Neural cell (in vitro differentiated cells): ENCODE measurements at regions not wholly inside any gene's neighbourhood (a gene's known extent, or its start where the extent isn't known, plus 50 kb on each side); places are given as distances from the start of the nearest gene placed in this dataset.

Source experiments
- H2AFZ ChIP-seq: fragments of 200-600, 300-800 bp; sonication (generic), shearing (Covaris generic); 2 replicates; pipeline ENCODE4 v1.6.0; 2014; ENCODE audit warnings: low read depth, mild to moderate bottlenecking, antibody characterized with exemption, low read length, moderate library complexity
- H3F3A ChIP-seq: fragments of 200-600 bp; shearing (Covaris generic); 2 replicates; pipeline ENCODE4 v1.6.1; 2016; ENCODE audit warnings: mild to moderate bottlenecking, moderate library complexity, mixed read lengths, antibody characterized with exemption, low read length; ENCODE audit not compliant: insufficient read depth, poor library complexity, severe bottlenecking
- H3K27ac ChIP-seq: fragments of 200-600, 300-800 bp; sonication (generic), shearing (Covaris generic); 2 replicates; pipeline ENCODE4 v1.5.1; 2014; ENCODE audit warnings: mild to moderate bottlenecking, low read length, moderate library complexity
- H3K27me3 ChIP-seq: fragments of 300-800, 200-600 bp; sonication (generic), shearing (Covaris generic); 2 replicates; pipeline ENCODE4 v1.6.0; 2014; ENCODE audit warnings: mild to moderate bottlenecking, low read depth, low read length, moderate library complexity; ENCODE audit not compliant: insufficient read depth
- H3K36me3 ChIP-seq: fragments of 300-800, 200-600 bp; sonication (generic), shearing (Covaris generic); 2 replicates; pipeline ENCODE4 v1.5.1; 2014; ENCODE audit warnings: mild to moderate bottlenecking, antibody characterized with exemption, low read length, moderate library complexity; ENCODE audit not compliant: insufficient read depth
- H3K4me2 ChIP-seq: fragments of 300-800, 200-600 bp; sonication (generic), shearing (Covaris generic); 2 replicates; pipeline ENCODE4 v1.6.0; 2014; ENCODE audit warnings: mild to moderate bottlenecking, low read length
- H3K4me3 ChIP-seq: fragments of 300-800, 200-600 bp; sonication (generic), shearing (Covaris generic); 2 replicates; pipeline ENCODE4 v1.5.1; 2014; ENCODE audit warnings: mild to moderate bottlenecking, low read length, moderate library complexity
- H3K79me2 ChIP-seq: fragments of 200-600 bp; shearing (Covaris generic); replicated peaks from 2 replicates; pipeline ENCODE4 v1.6.0; 2014; ENCODE audit warnings: mild to moderate bottlenecking, low read length, moderate library complexity; ENCODE audit not compliant: insufficient read depth
- H3K9ac ChIP-seq: fragments of 300-800, 200-600 bp; sonication (generic), shearing (Covaris generic); 2 replicates; pipeline ENCODE4 v1.6.1; 2016; ENCODE audit warnings: mild to moderate bottlenecking, low read length, mixed read lengths
- H3K9me2 ChIP-seq: fragments of 200-600 bp; shearing (Covaris generic); 2 replicates; pipeline ENCODE4 v1.6.1; 2016; ENCODE audit warnings: mild to moderate bottlenecking, low read length, mixed read lengths; ENCODE audit not compliant: insufficient read depth
- H3K9me3 ChIP-seq: fragments of 200-600, 300-800 bp; sonication (generic), shearing (Covaris generic); 2 replicates; pipeline ENCODE4 v1.6.1; 2016; ENCODE audit warnings: mild to moderate bottlenecking, mixed run types, low read length, moderate library complexity, mixed read lengths
- H4K20me1 ChIP-seq: fragments of 200-600 bp; shearing (Covaris generic); 2 replicates; pipeline ENCODE4 v1.6.1; 2016; ENCODE audit warnings: mild to moderate bottlenecking, mixed run types; ENCODE audit not compliant: insufficient read depth
- CTCF ChIP-seq: fragments of 450-650 bp; IDR thresholded peaks from 2 replicates; pipeline ENCODE4 v1.5.1; 2014; ENCODE audit warnings: antibody characterized with exemption, mild to moderate bottlenecking, moderate library complexity; ENCODE audit not compliant: poor library complexity, severe bottlenecking
- EP300 ChIP-seq: fragments of 450-650 bp; conservative IDR thresholded peaks from 2 replicates; pipeline ENCODE4 v1.6.1; 2014; ENCODE audit warnings: antibody characterized with exemption, mild to moderate bottlenecking, moderate library complexity; ENCODE audit not compliant: poor library complexity, severe bottlenecking
- EZH2 ChIP-seq: fragments of 200-600, 300-800 bp; shearing (Covaris generic), sonication (generic); IDR thresholded peaks from 2 replicates; pipeline ENCODE4 v1.6.1; 2014; ENCODE audit warnings: antibody characterized with exemption, low read length, borderline replicate concordance, mild to moderate bottlenecking; ENCODE audit not compliant: insufficient read depth, poor library complexity, severe bottlenecking
- MXI1 ChIP-seq: fragments of 450-650 bp; conservative IDR thresholded peaks from 2 replicates; pipeline ENCODE4 v1.6.1; 2014; ENCODE audit warnings: antibody characterized with exemption, mild to moderate bottlenecking; ENCODE audit not compliant: poor library complexity, severe bottlenecking
- POLR2AphosphoS5 ChIP-seq: IDR thresholded peaks from 2 replicates; pipeline ENCODE4 v1.6.1; 2012
- RAD21 ChIP-seq: fragments of 450-650 bp; conservative IDR thresholded peaks from 2 replicates; pipeline ENCODE4 v1.6.1; 2014; ENCODE audit warnings: antibody characterized with exemption, mild to moderate bottlenecking, moderate library complexity
- REST ChIP-seq: IDR thresholded peaks from 2 replicates; pipeline ENCODE4 v1.6.1; 2012; ENCODE audit warnings: borderline replicate concordance
- SMC3 ChIP-seq: fragments of 450-650 bp; conservative IDR thresholded peaks from 2 replicates; pipeline ENCODE4 v1.6.1; 2014; ENCODE audit warnings: antibody characterized with exemption, mild to moderate bottlenecking, moderate library complexity; ENCODE audit not compliant: poor library complexity
- TAF1 ChIP-seq: IDR thresholded peaks from 2 replicates; pipeline ENCODE4 v1.6.1; 2012; ENCODE audit warnings: low read depth

GRCh38 chr5:17042041-17042440 is 106.0 kb upstream of the MYO10 start:
- H3K4me3 ChIP-seq = no peak overlapping the region
- H3K4me2 ChIP-seq = no peak overlapping the region
- no peaks in the 10 kb centered on the region for H3K79me2 ChIP-seq
- H4K20me1 ChIP-seq = no peaks in the 10 kb centered on the region
- H3K9ac ChIP-seq = no peak overlapping the region
- H3K9me3 ChIP-seq = no peaks in the 10 kb centered on the region
- no peak overlapping the region for H3K27ac ChIP-seq
- H3K36me3 ChIP-seq = no peaks in the 10 kb centered on the region
- H3K27me3 ChIP-seq = no peaks in the 10 kb centered on the region
- H3F3A ChIP-seq = no peaks in the 10 kb centered on the region
- H2AFZ ChIP-seq = no peak overlapping the region
- no peaks in the 10 kb centered on the region for H3K9me2 ChIP-seq
- TF ChIP-seq RAD21 (no peak), TAF1 (no peak), CTCF (no peak), MXI1 (no peak), EZH2 (no peak), REST (no peak), POLR2AphosphoS5 (no peak), EP300 (no peak), SMC3 (no peak)

- no peaks in the 10 kb centered on the region for H3K27me3 ChIP-seq
- no peak overlapping the region for H2AFZ ChIP-seq
- H3K79me2 ChIP-seq = no peaks in the 10 kb centered on the region
- H4K20me1 ChIP-seq = no peaks in the 10 kb centered on the region
- no peaks in the 10 kb centered on the region for H3K9me3 ChIP-seq
- no peak overlapping the region for H3K9ac ChIP-seq
- TF ChIP-seq POLR2AphosphoS5 (no peak), SMC3 (no peak), CTCF (no peak), TAF1 (no peak), EZH2 (no peak), MXI1 (no peak), EP300 (no peak)
- H3K36me3 ChIP-seq = no peaks in the 10 kb centered on the region
- H3K4me3 ChIP-seq = no peak overlapping the region
- H3K27ac ChIP-seq = no peak overlapping the region
- H3K9me2 ChIP-seq = no peaks in the 10 kb centered on the region
- no peak overlapping the region for H3K4me2 ChIP-seq
- H3F3A ChIP-seq = no peaks in the 10 kb centered on the region
These were observed 110.2 kb upstream of the MYO10 start for GRCh38 chr5:17046320-17046719.
